Esophagus muscularis mucosa (tissue), 4 donors: ENCODE measurements at regions not wholly inside any gene's neighbourhood (a gene's known extent, or its start where the extent isn't known, plus 50 kb on each side); places are given as distances from the start of the nearest gene placed in this dataset.

Source experiments
- DNase-seq: peaks from one replicate; pipeline ENCODE4 v3.0.0-alpha.2; 2017; ENCODE audit errors: extremely low spot score
- H3K27ac ChIP-seq, 4 donors: fragments of 200-600 bp; sonication (generic); replicated peaks in 1 of 4; 1 replicate in 3 of 4; 2 replicates in 1 of 4; pipeline ENCODE4 v1.5.1; 2016 to 2019; ENCODE audit warnings: mild to moderate bottlenecking in 1 of 4
- H3K27me3 ChIP-seq, 4 donors: fragments of 200-600 bp; sonication (generic); one replicate each; pipeline versions ENCODE4 v1.5.1 to v1.6.0; 2016 to 2019
- H3K36me3 ChIP-seq, 4 donors: fragments of 200-600 bp; sonication (generic); one replicate each; pipeline ENCODE4 v1.5.1; 2016 to 2019
- H3K4me1 ChIP-seq, 4 donors: fragments of 200-600 bp; sonication (generic); one replicate each; pipeline ENCODE4 v1.5.1; 2016 to 2019
- H3K4me3 ChIP-seq, 4 donors: fragments of 200-600 bp; sonication (generic); 1 replicate in 2 of 4; 2 replicates in 2 of 4; pipeline ENCODE4 v1.5.1; 2016 to 2019; ENCODE audit warnings: mild to moderate bottlenecking in 4 of 4, moderate library complexity in 1 of 4
- H3K9me3 ChIP-seq, 4 donors: fragments of 200-600 bp; sonication (generic); 1 replicate in 3 of 4; 2 replicates in 1 of 4; pipeline ENCODE4 v1.5.1; 2016 to 2019
- EP300 ChIP-seq: sonication (generic); formaldehyde crosslinking; IDR thresholded peaks from one replicate; pipeline ENCODE4 v1.6.1; 2017; ENCODE audit warnings: antibody characterized with exemption
- POLR2A ChIP-seq: fragments of 450-650 bp; IDR thresholded peaks from one replicate; pipeline ENCODE4 v1.6.1; 2017; ENCODE audit warnings: antibody characterized with exemption, moderate library complexity, mild to moderate bottlenecking, low read depth
- POLR2AphosphoS5 ChIP-seq, 2 donors: sonication (generic); formaldehyde crosslinking; IDR thresholded peaks; one replicate each; pipeline ENCODE4 v1.6.1; 2017; ENCODE audit warnings: antibody characterized with exemption in 2 of 2
- WGBS: methylation state at CpG from one replicate; pipeline ENCODE4 v1.1.5; 2018; 5-methylcytosine and 5-hydroxymethylcytosine counted together
- intact Hi-C: fragments of 100-400 bp; cut with DNase I; formaldehyde crosslinking; loops from one replicate; pipeline ENCODE4 v1.15.1; 2023
- TF ChIP-seq, protein P1 (sequence below), 3 experiments: fragments of 200-600 bp in 2 of 3; fragments of 450-650 bp in 1 of 3; sonication (generic) in 2 of 3; IDR thresholded peaks; one replicate each; pipeline ENCODE4 v1.5.1; 2017 to 2019; ENCODE audit warnings: antibody characterized with exemption in 3 of 3, mild to moderate bottlenecking in 2 of 3, moderate library complexity in 1 of 3

DNA sequence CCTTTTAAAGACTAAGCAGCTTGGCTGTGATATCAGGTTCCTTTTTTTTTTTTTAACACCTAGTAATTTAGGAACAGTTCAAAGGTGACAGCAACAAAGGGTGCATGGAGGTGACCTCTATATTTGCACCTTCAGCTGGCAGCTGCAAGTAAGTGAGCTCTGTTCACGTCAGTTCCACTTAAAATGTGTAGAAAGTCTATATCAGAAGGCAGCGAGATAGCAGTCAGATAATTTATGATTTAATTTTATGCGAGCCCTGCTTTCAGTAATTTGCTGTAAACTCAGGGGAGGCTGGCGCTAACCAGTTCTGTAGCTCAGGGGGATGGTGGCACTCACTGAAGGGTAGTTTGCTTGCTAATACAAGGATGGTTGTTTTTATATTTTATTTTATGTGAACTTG lies 602.8 kb upstream of the MMS22L start:
- 65% methylated on average over 4 of the region's 4 CpGs for WGBS
- no peak overlapping the region for H3K4me3 ChIP-seq
- no peaks in the 10 kb centered on the region for H3K27me3 ChIP-seq
- no peak for DNase-seq
- no peaks in the 10 kb centered on the region for H3K36me3 ChIP-seq
- TF ChIP-seq, protein P1, sequence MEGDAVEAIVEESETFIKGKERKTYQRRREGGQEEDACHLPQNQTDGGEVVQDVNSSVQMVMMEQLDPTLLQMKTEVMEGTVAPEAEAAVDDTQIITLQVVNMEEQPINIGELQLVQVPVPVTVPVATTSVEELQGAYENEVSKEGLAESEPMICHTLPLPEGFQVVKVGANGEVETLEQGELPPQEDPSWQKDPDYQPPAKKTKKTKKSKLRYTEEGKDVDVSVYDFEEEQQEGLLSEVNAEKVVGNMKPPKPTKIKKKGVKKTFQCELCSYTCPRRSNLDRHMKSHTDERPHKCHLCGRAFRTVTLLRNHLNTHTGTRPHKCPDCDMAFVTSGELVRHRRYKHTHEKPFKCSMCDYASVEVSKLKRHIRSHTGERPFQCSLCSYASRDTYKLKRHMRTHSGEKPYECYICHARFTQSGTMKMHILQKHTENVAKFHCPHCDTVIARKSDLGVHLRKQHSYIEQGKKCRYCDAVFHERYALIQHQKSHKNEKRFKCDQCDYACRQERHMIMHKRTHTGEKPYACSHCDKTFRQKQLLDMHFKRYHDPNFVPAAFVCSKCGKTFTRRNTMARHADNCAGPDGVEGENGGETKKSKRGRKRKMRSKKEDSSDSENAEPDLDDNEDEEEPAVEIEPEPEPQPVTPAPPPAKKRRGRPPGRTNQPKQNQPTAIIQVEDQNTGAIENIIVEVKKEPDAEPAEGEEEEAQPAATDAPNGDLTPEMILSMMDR (IDR thresholded peaks at IDR 0.05) = no peak
- no peak for TF ChIP-seq POLR2AphosphoS5 (IDR thresholded peaks at IDR 0.05)
- TF ChIP-seq POLR2A = no peak
- TF ChIP-seq EP300 = no peak
- H3K27ac ChIP-seq = no peak overlapping the region
- H3K9me3 ChIP-seq = no peaks in the 10 kb centered on the region
- no peaks in the 10 kb centered on the region for H3K4me1 ChIP-seq
- intact Hi-C loops = no loop called here

DNA sequence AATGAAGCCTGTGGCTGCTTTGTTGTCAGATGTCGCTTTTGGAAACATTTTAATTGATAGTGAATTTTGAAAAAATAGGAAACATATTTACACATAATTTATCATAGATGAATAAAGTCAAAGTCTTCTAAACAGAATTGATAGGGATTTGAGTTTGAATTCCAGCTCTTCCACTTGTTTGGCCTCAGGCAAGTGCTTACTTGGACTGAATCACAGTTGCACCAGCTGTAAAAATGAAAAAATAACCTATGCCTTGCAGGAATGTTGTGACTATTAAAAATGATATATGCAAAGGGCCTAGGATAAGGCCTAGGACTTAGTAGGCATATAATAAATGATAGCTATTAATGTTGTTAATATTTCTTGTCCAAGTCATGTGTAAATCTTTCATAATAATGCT lies 618.5 kb upstream of the MMS22L start:
- no peak for TF ChIP-seq POLR2A
- TF ChIP-seq, protein P1 (IDR thresholded peaks at IDR 0.05) = no peak
- TF ChIP-seq EP300 = no peak
- no peak for TF ChIP-seq POLR2AphosphoS5 (IDR thresholded peaks at IDR 0.05)
- Histone ChIP-seq H3K27ac (no peak overlapping the region), H3K4me1 (no peaks in the 10 kb centered on the region), H3K4me3 (no peak overlapping the region), H3K27me3 (no peaks in the 10 kb centered on the region), H3K9me3 (no peaks in the 10 kb centered on the region), H3K36me3 (no peaks in the 10 kb centered on the region)
- 97% methylated on average over 1 of the region's 1 CpG for WGBS
- intact Hi-C loops = no loop called here
- DNase-seq = no peak

DNA sequence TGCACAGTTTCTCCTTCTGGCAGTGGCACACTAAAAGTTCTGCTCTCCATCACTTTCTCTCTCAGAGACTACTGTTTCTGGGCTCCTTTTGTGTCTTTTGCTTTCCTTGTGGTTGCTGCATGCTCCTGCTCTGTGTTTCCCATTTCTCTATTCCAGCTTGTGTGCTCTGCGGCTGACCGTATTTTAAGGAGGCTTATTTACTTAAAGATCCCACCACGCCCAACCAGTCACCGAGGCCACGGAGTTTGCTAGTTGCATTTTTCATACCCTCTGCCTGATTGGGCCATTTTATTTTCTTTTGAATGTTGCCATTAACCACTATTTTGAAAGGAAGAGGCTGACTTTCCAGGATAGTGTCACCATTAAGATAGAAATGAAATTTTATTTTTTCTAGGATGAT lies 626.4 kb upstream of the MMS22L start:
- no peak for TF ChIP-seq POLR2AphosphoS5 (IDR thresholded peaks at IDR 0.05)
- TF ChIP-seq, protein P1 (IDR thresholded peaks at IDR 0.05) = no peak
- TF ChIP-seq POLR2A = no peak
- TF ChIP-seq EP300 = no peak
- H3K27me3 ChIP-seq = no peaks in the 10 kb centered on the region
- no peaks in the 10 kb centered on the region for H3K4me1 ChIP-seq
- no peak for DNase-seq
- H3K36me3 ChIP-seq = no peaks in the 10 kb centered on the region
- H3K4me3 ChIP-seq = no peak overlapping the region
- H3K9me3 ChIP-seq = no peaks in the 10 kb centered on the region
- H3K27ac ChIP-seq = no peak overlapping the region
- 73% methylated on average over 5 of the region's 5 CpGs for WGBS
- intact Hi-C loops = no loop called here

DNA sequence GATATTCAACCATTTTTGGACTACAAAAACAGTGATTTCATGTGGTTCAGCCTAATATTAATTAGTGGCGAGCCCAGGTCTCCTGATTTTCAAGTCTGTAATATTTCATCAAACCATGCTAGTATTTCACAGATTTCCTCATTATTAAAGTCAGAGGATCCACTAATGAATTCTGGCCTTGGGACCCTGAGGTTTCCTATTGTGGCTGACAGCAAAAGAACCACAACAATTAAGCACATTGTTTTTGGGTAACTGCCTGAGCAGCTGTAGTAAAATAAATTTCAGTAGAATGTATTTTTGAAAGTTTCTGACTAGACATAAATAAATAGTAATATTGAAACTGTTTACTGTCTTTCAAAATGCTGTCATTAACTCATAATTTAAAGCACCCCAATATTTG lies 630.7 kb upstream of the MMS22L start:
- Histone ChIP-seq H3K36me3 (no peaks in the 10 kb centered on the region), H3K4me3 (no peak overlapping the region), H3K4me1 (no peaks in the 10 kb centered on the region), H3K27ac (no peak overlapping the region), H3K9me3 (no peaks in the 10 kb centered on the region), H3K27me3 (no peaks in the 10 kb centered on the region)
- intact Hi-C loops = no loop called here
- TF ChIP-seq EP300 (no peak), POLR2AphosphoS5 (IDR thresholded peaks at IDR 0.05) (no peak), POLR2A (no peak)
- TF ChIP-seq, protein P1 (IDR thresholded peaks at IDR 0.05) = no peak
- 88% methylated on average over 1 of the region's 1 CpG for WGBS
- DNase-seq = no peak

DNA sequence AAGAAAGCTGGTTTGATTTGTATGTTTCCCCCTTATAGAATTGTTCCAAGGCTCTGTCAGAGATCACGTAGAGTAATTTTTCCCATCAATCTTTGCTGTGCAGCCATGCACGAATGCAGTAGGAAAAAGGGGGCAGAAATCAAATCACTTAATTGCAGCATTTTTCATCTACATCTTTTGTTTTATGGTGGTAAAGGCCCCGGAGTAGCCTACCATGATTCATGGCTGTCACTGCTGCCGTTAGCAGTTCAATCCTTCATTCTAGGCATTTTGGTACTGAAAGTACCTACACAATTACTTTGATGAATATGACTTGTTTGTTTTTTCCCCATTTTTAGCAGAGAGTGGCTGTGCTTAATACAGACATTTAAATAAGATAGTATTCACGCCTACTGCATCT lies 631.9 kb upstream of the MMS22L start:
- Histone ChIP-seq H3K9me3 (no peaks in the 10 kb centered on the region), H3K27ac (no peak overlapping the region), H3K4me1 (no peaks in the 10 kb centered on the region), H3K4me3 (no peak overlapping the region), H3K36me3 (no peaks in the 10 kb centered on the region), H3K27me3 (no peaks in the 10 kb centered on the region)
- WGBS = 63% methylated on average over 5 of the region's 5 CpGs
- DNase-seq = no peak
- TF ChIP-seq POLR2AphosphoS5 (IDR thresholded peaks at IDR 0.05) = no peak
- TF ChIP-seq, protein P1 (IDR thresholded peaks at IDR 0.05) = no peak
- TF ChIP-seq EP300 = no peak
- no peak for TF ChIP-seq POLR2A
- intact Hi-C loops = no loop called here
